HG02981 (cell line): ENCODE measurements at regions not wholly inside any gene's neighbourhood (a gene's known extent, or its start where the extent isn't known, plus 50 kb on each side); places are given as distances from the start of the nearest gene placed in this dataset.

Experiments used
- ATAC-seq: cut with Tn5 transposase; IDR thresholded peaks from one replicate; pipeline ENCODE4 v1.9.1; 2021; ENCODE audit warnings: mild to moderate bottlenecking, moderate library complexity; ENCODE audit not compliant: unreplicated experiment

DNA sequence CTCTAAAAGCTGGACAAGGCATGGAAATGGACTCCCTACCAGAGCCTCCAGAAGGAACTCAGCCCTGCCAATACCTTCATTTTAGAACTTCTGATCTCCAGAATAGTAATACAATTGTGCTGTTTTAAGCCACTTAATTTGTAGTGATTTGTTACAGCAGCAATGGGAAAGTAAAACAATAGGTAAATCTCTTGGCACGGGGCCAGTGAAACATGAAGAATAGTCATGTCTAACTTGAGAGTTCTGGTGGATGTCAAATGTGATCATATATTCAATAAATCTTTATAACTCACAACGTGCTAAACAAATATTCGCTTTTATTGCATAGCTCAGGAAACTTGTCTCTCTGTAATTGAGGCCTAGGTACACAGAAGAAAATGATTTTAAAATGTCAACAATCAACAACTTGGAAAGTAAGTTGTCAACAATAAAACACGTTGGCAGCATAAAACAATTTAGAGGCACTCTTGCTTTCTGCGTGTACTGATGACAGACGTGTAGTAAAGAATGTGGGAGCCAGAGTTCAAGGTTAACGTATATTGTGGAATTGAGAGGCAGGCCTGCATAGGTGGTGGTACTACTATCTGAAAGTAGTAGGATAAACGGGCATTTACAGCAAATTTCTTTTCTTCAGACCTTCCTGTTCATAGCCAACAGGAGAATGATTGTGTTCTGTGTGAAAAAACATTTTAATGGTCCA, 140.5 kb upstream of the OPRM1 start:
- ATAC-seq: no peak

DNA sequence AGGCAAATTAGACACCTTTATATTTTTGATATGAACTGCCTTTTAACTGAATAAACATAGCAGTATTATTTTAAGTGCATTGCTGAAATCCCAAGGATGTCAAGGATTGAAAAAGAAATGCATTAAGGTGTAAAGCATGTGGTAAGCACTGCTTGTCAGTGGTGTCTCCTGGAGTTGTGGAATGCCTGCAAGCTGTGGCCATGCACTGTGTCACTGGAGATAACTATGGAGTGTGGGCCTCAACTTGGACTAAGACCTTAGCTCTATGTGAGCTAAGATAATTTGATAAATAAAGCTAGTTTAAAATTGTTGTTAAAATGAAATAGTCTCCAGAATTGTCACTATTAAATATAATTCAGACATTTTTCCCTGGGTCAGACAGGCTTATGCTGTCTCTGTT, 156.6 kb upstream of the OPRM1 start:
- no peak for ATAC-seq

GRCh38 chr6:153873541-153873940, 165.5 kb upstream of the OPRM1 start:
- ATAC-seq: no peak

GRCh38 chr6:153872946-153873345, 166.1 kb upstream of the OPRM1 start:
- no peak for ATAC-seq

DNA sequence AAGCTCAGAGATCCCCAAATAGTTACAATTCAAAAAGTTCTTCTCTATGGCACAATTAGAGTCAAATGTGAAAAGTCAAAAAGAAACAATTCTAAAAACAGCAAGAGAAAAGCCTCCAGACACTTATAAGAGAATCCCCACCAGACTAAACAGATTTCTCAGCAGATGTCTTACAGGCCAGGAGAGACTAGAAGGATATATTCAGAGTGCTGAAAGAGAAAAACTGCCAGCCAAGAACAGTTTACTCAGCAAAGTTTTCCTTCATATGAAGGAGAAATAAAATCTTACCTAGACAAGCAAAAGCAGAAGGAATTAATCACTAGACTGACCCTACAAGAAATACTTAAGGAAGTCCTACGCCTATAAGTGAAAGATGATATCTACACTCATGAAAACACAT, 176.1 kb upstream of the OPRM1 start:
- ATAC-seq: no peak

DNA sequence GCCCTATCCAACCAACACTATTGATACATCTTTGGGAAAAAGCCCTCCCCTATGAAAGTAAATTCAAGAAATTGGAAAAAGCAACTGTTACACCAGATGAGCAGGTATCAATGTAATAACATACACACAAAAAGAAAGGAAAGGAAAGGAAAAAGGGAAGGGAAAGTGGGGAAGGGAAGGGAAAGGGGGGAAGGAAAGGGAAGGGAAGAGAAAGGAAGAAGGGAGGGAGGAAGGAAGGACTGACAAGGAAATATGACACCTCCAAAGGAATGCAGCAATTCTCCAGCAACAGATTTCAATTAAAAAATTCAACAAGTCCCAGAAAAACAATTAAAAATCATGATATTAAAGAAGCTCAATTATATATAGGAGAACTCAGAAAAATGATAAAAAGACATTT, 176.9 kb upstream of the OPRM1 start:
- ATAC-seq: no peak

GRCh38 chr6:153858529-153858928, 180.5 kb upstream of the OPRM1 start:
- peak; percentile 88 for ATAC-seq

DNA sequence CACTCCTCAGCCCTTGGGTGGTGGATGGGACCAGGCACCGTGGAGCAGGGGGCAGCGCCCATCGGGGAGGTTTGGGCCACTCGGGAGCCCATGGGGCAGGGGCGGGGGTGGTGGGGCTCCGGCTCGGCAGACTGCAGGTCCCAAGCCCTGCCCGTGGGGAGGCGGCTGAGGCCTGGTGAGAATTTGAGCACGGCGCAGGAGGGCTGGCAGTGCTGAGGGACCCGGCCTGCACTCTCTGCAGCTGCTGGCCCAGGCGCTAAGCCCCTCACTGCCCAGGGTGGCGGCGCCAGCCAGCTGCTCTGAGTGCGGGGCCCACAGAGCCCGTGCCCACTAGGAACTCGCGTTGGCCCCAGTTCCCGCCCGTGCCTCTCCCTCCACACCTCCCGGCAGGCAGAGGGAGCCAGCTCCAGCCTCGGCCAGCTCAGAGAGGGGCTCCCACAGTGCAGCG, 182.1 kb upstream of the OPRM1 start:
- ATAC-seq: no peak

DNA sequence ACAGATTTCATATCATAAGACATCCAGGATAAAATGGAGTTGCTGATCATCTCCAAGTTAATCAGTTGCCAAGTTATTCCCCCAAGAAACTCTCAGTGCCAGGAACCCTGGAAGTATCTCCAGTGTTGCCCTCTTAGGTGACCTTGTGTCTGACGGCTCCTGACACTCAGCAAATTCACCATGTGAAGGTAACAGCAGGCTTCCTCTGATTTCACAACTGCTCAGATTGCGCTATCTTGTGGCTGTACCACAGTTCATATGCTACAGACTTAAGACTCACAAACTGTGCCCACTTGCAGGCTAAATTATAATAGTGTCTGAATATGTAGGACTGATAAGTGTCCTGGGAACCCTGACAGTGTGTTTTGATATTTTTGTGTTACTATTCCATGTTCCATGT, 186.6 kb upstream of the OPRM1 start:
- ATAC-seq: no peak

DNA sequence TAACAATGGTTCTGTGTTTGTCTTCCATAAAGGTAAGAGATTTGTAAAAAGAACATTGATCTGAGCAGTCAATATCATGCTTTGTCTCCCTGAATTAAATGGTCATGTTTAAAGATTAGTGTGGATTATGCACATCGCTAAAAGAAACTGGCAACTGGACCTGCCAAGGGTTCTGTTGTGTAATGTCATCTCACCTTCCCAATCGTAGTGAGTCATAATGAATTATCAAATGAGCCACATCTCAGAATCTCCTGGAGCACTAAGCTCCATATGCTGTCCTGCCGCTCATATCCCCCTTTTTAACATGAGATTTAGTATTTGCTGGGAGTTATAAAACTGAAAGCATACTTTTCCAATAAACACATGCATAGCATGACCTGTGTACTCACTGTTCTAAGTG, 187.0 kb upstream of the OPRM1 start:
- ATAC-seq: no peak

DNA sequence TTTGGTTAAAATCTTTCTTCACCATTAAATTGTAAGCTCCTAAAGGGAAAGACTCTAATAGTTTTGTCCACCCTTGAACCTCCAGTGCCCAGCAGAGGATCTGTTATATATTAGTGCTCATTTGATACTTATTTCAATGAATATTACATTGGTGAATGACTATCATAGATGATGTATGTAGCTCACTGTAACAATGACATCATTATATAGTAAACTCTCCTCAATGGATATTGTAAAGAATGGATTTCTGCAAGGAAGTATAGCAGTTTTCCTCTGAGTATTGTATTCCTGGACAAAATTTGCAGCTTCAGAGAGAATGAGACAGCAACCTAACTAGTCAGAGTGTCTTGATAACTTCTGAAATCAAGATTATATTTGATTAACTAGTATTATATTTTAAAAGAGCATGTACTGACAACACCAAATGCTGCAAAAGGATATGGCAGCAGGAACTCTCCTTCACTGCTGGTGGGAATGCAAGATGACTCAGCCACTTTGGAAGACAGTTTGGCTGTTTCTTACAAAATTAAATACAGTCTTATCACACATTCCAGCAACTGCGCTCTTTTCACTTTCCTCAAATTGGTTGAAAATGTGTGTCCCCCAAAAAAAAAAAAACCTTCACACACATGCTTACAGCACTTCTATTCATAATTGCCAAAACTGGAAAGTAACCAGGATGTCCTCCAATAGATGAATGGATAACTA, 189.8 kb upstream of the OPRM1 start:
- ATAC-seq: no peak

DNA sequence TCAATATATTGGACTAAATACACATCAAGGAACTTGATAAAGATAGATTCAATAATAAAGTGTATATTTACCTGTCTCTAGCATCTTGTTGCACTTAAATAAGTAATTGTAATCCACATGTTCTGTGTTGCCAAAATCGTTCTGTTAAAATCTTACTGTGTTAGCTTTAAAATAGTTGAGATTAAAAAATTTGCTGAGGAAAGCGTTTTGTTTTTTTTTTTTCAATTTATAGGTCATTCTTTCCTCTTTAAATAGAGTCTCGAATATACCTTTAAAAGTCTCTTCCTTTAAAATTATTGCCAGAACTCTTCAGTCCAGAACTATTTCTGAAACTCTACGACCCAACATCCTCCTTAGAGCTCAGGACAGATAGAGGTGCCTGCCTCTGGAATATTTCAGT, 195.6 kb upstream of the OPRM1 start:
- ATAC-seq: no peak

DNA sequence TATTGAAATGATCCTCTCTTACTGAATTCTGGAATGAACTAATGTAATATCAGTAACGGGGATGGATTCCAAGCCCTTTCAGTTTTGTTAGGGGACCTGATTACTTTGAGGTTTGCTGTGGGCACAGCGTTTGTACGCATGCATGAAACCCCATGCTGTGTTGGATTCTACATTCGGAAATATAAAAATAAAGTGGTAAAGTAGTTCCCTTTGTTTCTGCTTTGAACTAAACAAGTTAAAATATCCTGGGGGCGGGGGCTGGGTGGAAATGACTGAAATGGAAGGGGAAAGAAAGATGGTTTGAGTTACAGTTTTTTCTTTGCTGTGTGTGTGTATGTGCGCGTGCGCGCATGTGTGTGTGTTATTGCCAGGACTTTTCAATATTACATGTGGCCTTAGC, 196.5 kb upstream of the OPRM1 start:
- no peak for ATAC-seq

- ATAC-seq: no peak
Observed at GRCh38 chr6:153840039-153840850, 198.8 kb upstream of the OPRM1 start.

- ATAC-seq: no peak
Observed at GRCh38 chr6:153832543-153832942, 206.5 kb upstream of the OPRM1 start.

- no peak for ATAC-seq
Observed at GRCh38 chr6:153831350-153832078, 207.5 kb upstream of the OPRM1 start.

DNA sequence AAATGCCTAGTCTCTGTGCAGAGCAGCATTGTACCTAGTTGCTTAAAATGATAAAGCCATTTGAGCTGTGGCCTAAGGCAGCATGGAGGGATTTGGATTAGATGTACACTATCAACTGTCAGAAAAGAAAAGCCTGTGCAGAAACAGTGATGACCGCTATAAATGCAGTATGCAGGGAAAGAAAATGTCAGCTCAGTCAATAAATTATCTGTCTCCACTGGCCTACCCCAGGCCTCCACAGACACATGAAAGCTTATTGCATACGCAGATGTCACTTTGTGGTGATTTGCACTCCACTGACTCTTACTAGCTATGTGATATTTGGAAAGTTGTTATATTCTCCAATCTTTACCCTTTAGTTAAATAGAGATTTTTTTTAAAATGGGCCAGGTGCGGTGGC, 221.9 kb upstream of the OPRM1 start:
- no peak for ATAC-seq

DNA sequence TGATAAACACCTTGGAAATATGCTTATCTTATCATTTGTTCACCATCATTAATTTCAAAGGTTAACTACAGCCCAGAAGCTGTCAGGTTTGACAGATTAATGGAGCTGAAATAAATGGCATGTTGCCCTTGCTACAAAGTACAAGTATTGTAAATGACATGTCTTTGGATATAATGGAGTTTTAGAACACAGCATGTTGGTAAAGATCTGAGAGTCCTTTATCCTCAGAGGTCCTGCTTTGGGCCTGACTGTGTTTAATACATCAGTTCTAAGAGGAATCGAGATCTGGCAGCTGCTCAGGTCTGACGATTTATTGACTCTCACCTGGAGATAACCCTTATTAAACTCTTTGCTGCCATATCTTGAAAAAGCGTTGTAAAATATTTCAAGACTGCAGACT, 222.7 kb upstream of the OPRM1 start:
- ATAC-seq: no peak

- no peak for ATAC-seq
Observed at GRCh38 chr6:153814136-153814535, 224.9 kb upstream of the OPRM1 start.

DNA sequence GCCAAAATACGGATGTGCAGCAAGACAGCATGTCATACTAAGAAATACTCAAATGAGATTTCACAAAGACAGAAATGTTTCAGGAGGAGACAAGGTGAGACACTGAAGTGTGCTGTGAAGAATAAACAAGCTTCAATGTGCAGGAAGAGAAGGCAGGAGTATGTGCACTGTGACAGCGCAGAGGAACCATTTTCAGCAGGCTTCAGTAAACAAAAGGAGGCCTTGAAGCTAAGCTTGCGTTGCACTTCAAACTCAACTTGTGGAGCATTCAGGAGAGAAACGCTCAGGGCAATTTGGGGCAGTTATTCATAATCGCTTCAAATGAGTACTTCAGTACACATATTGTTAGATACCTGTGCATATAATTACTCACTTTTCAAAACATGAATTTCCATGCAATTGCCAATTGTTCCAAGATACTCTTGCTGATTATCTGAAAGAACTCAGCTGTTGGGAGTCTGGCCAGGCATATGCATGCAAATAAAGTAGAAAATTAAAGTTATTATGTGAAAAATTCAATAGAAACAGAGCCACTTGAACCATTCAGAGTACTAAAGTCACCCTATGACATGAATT, 234.2 kb upstream of the OPRM1 start:
- ATAC-seq: no peak

DNA sequence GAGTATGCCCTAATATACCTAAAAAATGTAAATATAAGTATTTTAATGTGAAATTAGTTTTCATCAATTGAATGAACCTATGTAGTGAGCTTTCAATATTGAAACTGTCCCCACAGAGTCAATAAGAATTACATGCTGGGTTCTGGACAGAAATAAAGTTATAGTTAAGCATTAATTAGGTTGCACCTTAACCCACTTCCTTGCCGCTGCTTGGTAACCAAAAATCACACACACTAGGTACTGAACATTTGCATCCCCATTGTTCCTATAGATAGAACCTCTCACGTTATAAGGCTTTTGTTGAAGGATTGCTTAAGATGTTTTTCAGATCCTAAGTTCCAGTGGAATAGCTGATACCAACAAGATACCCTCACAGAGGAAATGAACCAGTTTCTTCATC, 237.1 kb upstream of the OPRM1 start:
- ATAC-seq: no peak
